GM12874 (cell line): ENCODE measurements at regions not wholly inside any gene's neighbourhood (a gene's known extent, or its start where the extent isn't known, plus 50 kb on each side); places are given as distances from the start of the nearest gene placed in this dataset.

Source experiments
- CTCF ChIP-seq: IDR thresholded peaks from 2 replicates; pipeline ENCODE4 v1.5.1; 2011; ENCODE audit warnings: low read depth, mild to moderate bottlenecking, control low read depth, low read length, moderate library complexity; ENCODE audit not compliant: insufficient read depth

DNA sequence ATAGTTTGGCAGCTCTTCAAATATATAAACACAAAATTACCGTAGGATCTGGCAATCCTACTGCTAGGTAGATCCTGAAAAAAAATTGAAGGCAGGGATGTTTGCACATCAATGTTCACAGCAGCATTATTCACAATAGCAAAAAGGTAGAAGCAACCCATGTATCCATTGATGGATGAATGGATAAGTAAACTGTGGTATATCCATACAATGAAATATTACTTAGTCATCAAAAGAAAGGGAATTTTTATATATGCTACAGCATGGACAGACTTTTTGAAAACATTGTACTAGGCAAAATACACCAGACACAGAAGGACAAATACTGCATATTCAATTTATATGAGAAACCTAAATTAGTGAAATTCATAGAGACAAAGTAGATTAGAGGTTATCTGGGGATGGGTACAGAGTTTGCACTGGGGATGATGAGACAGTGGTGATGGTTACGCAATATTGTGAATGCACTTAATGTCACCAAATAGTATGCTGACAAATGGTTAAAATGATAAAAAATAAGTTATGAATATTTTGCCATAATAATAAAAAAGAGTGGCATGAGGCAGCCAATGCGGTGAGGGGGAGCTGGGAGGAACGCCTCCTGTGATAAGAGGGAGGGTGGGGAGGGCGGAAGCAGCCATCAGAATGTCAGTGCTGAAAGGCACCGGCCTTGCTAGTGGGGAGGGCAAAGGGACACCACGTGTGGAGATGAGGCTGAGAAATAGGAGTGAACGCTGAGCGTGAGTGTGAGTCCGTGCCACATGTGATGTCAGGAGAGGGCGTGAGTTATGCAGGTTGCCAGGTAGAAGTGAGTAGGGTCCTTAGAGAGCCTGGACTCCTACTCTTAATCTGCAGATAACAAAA lies 386.1 kb upstream of the PODXL start:
- TF ChIP-seq CTCF, result no peak

DNA sequence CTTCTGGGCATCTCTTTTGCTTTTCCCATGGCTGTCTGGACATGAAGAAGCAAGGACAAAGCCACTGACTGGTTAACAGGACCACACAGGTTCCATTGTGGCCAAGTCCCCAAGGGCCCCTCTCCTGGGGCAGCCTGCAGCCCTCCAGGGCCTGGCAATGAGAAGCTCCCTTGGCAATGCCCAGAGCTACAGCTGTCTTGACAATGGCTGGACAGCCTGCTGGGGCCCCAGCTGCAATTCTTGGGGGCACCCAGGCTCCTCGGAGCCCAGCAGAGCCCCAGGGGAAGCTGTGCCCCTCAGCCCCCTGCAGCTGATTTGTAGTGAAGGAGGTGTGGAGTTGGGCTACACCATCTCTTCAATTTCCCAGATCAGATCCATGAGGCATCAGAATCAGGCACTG lies 384.9 kb upstream of the PODXL start:
- TF ChIP-seq CTCF, result no peak

- no peak for TF ChIP-seq CTCF
These were observed 384.3 kb upstream of the PODXL start for GRCh38 chr7:131940621-131941165.

DNA sequence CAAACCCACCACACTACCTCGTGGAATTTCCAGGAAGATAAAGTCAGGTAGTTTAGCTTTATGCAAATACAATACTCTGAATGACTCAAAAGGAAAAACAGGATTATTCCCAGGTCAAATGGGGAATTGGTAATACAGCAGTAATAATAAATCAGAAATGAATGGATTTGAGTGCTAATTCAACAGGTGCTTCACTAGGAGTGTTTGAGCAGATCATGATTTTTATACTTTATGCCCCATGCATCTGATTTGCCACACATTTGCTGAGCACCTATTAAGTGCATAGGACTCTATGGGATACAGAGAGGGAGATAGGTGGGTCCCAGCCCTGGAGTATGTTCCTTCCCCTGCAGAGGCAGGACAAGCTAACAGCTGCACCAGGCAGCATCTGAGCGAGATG lies 381.4 kb upstream of the PODXL start:
- TF ChIP-seq CTCF, result no peak

DNA sequence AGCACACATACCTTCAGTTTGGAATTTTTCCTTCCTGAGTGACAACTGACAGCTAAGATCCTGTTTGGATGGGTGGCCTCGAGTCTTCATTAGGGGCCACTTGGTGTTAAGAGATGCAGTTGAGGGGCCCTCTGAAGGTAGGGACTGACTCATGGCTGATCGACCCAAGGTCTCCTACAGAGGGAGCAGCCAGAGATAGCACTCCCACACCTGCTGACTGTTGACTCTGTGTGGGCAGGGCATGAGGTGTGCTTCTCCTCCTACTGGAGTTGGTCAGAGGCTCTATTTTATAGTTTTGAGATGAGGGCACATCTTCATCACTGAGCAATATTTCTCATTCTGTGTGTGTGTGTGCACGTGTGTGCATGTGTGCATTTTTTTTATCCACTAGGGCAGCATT lies 378.8 kb upstream of the PODXL start:
- TF ChIP-seq CTCF, result no peak

- TF ChIP-seq CTCF, result no peak
These were observed 378.0 kb upstream of the PODXL start for GRCh38 chr7:131934452-131934851.

DNA sequence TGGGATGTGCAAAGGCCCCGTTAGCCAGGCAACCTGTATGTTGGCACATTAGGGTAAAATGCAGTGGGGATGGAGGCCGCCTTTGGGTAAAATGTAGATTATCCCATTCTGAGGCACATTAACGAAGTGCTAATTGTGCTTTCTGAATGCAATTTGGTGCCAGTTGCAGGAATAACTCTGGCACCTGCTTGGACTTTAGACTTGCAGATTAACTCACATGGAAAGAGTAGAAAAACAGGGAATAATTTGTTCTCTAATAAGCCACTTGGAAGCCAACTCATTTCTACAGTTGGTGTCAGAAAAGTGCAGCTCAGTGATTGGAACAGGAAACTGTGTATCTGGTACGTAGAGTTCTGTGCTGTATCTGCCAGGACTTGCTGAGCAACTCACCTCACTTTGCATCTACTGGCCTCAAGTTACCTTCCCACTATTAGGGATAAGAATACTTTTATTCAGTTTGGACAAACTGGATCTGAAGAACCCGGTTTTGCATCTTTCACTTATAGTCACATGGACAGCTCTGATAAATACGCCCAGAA lies 377.4 kb upstream of the PODXL start:
- TF ChIP-seq CTCF, result no peak
